LoVo (cell line): ENCODE measurements at regions not wholly inside any gene's neighbourhood (a gene's known extent, or its start where the extent isn't known, plus 50 kb on each side); places are given as distances from the start of the nearest gene placed in this dataset.

Source experiments
- DNase-seq: peaks from one replicate; pipeline ENCODE4 v3.0.0-alpha.2; 2016; ENCODE audit warnings: low spot score

- DNase-seq, result no peak
These were observed 180.1 kb upstream of the ARID2 start for GRCh38 chr12:45549337-45549902.

- DNase-seq, result no peak
These were observed 176.3 kb upstream of the ARID2 start for GRCh38 chr12:45553204-45553603.

- DNase-seq, result no peak
These were observed 172.5 kb upstream of the ARID2 start for GRCh38 chr12:45557016-45557415.

GRCh38 chr12:45558353-45558752 is 171.2 kb upstream of the ARID2 start:
- no peak for DNase-seq

DNA sequence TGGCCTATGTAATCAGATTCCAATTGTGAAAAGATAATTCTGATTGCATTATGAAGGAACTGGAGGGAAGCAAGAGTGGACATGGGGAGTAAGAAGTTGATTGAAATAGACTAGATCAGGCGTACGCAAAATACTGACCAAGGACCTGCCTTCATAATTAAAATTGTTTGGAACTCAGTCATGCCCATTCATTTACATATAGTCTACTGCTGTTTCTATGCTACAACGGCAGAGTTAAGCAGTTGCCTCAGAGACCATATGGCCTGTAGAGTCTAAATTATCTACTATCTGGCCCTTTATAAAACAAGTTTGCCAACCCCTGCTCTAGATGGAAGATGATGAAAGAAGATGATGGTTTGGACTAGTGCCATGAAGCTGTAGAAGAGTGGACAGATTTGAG is 170.0 kb upstream of the ARID2 start:
- no peak for DNase-seq

- no peak for DNase-seq
These were observed 168.8 kb upstream of the ARID2 start for GRCh38 chr12:45560689-45561088.

GRCh38 chr12:45561488-45561887 is 168.0 kb upstream of the ARID2 start:
- no peak for DNase-seq

GRCh38 chr12:45565590-45565989 is 163.9 kb upstream of the ARID2 start:
- no peak for DNase-seq

DNA sequence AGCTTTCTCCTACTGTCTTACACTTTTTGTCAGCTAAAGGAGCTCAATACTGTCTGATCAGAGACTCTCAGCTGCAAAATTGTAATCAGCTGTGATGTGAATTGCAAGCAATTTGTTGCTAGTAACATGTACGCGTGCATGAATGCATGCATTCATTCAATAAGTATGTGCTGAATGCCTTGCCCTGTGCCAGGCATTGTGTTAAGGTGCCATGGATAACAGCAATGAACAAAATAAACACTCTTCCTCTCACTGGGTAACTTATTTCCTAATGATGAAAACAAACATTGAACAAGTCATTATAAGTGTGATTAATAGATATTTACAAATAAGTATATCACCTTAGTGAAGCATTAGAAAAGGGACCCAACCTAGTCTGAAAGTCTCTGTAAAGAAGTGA is 163.2 kb upstream of the ARID2 start:
- no peak for DNase-seq

DNA sequence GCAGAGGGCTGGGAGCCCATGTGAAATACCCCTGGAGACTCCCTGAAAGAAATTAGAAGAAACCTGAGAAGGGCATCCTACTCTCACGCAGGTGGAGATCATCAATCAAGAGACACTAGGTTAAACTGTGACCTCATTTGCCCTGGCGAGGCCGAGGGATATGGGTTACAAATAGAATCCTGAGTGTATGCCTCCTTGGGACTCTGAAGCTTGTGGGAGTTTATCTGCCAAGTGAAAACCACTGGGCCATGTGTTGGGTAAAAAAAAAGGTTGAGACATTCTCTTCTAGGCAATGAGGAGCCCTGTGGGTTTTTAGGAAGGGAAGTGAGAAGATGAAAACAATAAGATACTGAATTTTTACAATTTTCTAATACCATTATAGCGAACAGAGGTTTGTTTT is 160.7 kb upstream of the ARID2 start:
- no peak for DNase-seq

GRCh38 chr12:45570501-45570900 is 159.0 kb upstream of the ARID2 start:
- no peak for DNase-seq

DNA sequence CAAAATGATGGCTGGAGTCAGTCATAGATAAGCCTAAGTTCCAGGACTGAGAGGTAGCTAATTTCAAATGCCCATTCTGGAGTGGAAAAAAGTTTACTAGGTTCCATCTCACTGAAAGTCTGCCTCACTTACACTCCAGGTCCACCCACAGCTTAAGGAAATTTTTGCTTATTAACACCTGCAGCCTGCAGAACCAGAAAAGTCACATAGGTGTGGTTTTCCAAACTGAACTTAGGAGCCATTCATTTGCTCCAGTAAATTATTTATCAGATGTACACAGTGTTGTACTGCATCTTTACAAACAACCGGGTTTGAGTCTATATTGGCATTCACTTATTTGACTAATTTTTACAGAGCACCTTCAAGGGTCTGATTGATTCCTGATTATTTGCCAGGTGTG is 157.4 kb upstream of the ARID2 start:
- no peak for DNase-seq

DNA sequence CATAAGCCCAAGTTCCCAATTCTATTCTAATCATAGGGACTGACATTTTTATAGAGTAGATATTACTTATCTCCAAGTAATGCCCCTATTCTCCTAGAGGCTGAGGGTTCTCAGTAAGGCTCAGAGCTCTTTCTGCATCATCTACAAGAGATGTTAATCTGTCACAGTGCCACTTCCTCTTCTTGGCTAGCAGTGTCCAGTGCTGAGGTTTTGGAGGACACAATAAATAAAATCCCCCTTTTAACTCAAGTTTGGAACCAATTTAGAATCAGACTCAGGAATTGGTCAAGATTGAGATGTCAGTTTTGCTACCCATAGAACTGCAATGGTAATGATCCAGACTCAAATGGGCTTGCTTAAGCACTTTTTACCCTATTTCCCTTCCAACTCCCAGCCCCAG is 154.1 kb upstream of the ARID2 start:
- no peak for DNase-seq

- DNase-seq, result no peak
These were observed 153.6 kb upstream of the ARID2 start for GRCh38 chr12:45575823-45576475.

GRCh38 chr12:45577844-45578399 is 151.6 kb upstream of the ARID2 start:
- no peak for DNase-seq

GRCh38 chr12:45580356-45580969 is 149.0 kb upstream of the ARID2 start:
- DNase-seq, result no peak

GRCh38 chr12:45581112-45581511 is 148.4 kb upstream of the ARID2 start:
- no peak for DNase-seq

- no peak for DNase-seq
These were observed 147.0 kb upstream of the ARID2 start for GRCh38 chr12:45582536-45582935.

- DNase-seq, result no peak
These were observed 146.4 kb upstream of the ARID2 start for GRCh38 chr12:45582986-45583659.

DNA sequence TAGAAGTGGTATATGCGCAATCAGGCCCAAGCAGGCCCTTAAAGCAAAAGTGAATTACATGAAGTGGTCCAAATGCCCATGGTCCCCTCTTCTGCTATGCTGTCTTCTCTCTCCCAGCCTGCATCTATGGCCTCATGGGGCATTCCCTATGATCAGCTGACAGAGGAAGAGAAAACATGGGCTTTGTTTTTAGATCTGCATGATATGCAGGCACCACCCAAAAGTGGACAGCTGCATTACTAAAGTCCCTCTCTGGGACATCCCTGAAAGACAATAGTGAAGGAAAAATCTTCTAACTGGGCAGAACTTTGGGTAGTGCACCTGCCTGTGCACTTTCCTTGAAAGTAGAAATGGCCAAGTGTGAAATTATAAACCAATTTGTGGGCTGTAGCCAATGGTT is 145.2 kb upstream of the ARID2 start:
- no peak for DNase-seq

GRCh38 chr12:45585522-45586230 is 143.8 kb upstream of the ARID2 start:
- DNase-seq, result no peak

- no peak for DNase-seq
These were observed 143.0 kb upstream of the ARID2 start for GRCh38 chr12:45586486-45586885.
